IMR-90 (cell line): ENCODE measurements at regions not wholly inside any gene's neighbourhood (a gene's known extent, or its start where the extent isn't known, plus 50 kb on each side); places are given as distances from the start of the nearest gene placed in this dataset.

Experiments
- ATAC-seq: fragments of 200-7000 bp; cut with Tn5 transposase; 2 replicates; pipeline ENCODE4 v1.9.1; 2020; ENCODE audit warnings: low read depth, mild to moderate bottlenecking, moderate library complexity
- BruUV-seq: library from RNA; stranded (reverse); fragments of 400-500 nt; replicated peaks from 2 replicates; lab custom pipeline; 2021; lab: Mats Ljungman, UMichigan
- CTCF ChIA-PET: fragments of 300-600 bp; formaldehyde crosslinking; extraction: SDS; loops from one replicate; lab custom pipeline; 2021; ENCODE audit warnings: antibody characterized with exemption; lab: Yijun Ruan, JAX
- POLR2A ChIA-PET: fragments of 300-600 bp; sonication (Branson Sonifier 250); formaldehyde crosslinking; loops from one replicate; lab custom pipeline; 2022; ENCODE audit warnings: antibody characterized with exemption; ENCODE audit not compliant: unreplicated experiment; lab: Charles Lee
- DNase-seq: peaks from one replicate; pipeline ENCODE4 v3.0.0; 2013
- H2AFZ ChIP-seq: replicated peaks from 2 replicates; pipeline ENCODE3; 2013; ENCODE audit warnings: low read length, mild to moderate bottlenecking; ENCODE audit not compliant: poor library complexity
- H2AK5ac ChIP-seq: 2 replicates; pipeline ENCODE4 v1.6.1; 2013; ENCODE audit warnings: low read depth, low read length, inconsistent platforms
- H2AK9ac ChIP-seq: replicated peaks from 2 replicates; pipeline ENCODE3; 2013; ENCODE audit warnings: mild to moderate bottlenecking, low read depth, low read length, moderate library complexity; ENCODE audit not compliant: poor library complexity
- H2BK120ac ChIP-seq: 2 replicates; pipeline ENCODE4 v1.6.1; 2013; ENCODE audit warnings: low read depth, low read length, inconsistent platforms
- H2BK15ac ChIP-seq: 3 replicates; pipeline ENCODE4 v1.6.1; 2013; ENCODE audit warnings: low read depth, low read length, inconsistent platforms
- H2BK20ac ChIP-seq: 2 replicates; pipeline ENCODE4 v1.6.1; 2013; ENCODE audit warnings: low read depth, mild to moderate bottlenecking, inconsistent platforms, low read length, moderate library complexity
- H2BK5ac ChIP-seq: 2 replicates; pipeline ENCODE4 v1.6.1; 2013; ENCODE audit warnings: mild to moderate bottlenecking, low read depth, low read length, inconsistent platforms; ENCODE audit not compliant: poor library complexity, severe bottlenecking
- H3K14ac ChIP-seq: replicated peaks from 2 replicates; pipeline ENCODE4 v1.6.1; 2013; ENCODE audit warnings: low read depth, low read length, inconsistent platforms
- H3K18ac ChIP-seq: 2 replicates; pipeline ENCODE4 v1.6.1; 2013; ENCODE audit warnings: low read depth, low read length, control low read depth
- H3K23ac ChIP-seq: 2 replicates; pipeline ENCODE4 v1.6.1; 2013; ENCODE audit warnings: low read depth, low read length, inconsistent platforms
- H3K27ac ChIP-seq: 2 replicates; pipeline ENCODE4 v1.5.1; 2013; ENCODE audit warnings: mild to moderate bottlenecking, control low read depth, low read length; ENCODE audit not compliant: insufficient read depth
- H3K27me3 ChIP-seq: 2 replicates; pipeline ENCODE4 v1.6.1; 2013; ENCODE audit warnings: low read length; ENCODE audit not compliant: control insufficient read depth, insufficient read depth
- H3K36me3 ChIP-seq: 2 replicates; pipeline ENCODE4 v1.6.1; 2013; ENCODE audit warnings: low read length, mixed read lengths; ENCODE audit not compliant: control insufficient read depth, insufficient read depth
- H3K4ac ChIP-seq: 2 replicates; pipeline ENCODE4 v1.6.1; 2013; ENCODE audit warnings: low read depth, low read length, inconsistent platforms
- H3K4me1 ChIP-seq: 2 replicates; pipeline ENCODE4 v1.6.1; 2013; ENCODE audit warnings: low read length, mixed read lengths; ENCODE audit not compliant: control insufficient read depth, insufficient read depth
- H3K4me2 ChIP-seq: 2 replicates; pipeline ENCODE4 v1.6.1; 2013; ENCODE audit warnings: low read depth, mild to moderate bottlenecking, control low read depth, low read length, moderate library complexity
- H3K4me3 ChIP-seq: 2 replicates; pipeline ENCODE4 v1.5.1; 2013; ENCODE audit warnings: low read depth, mild to moderate bottlenecking, control low read depth, low read length, moderate library complexity; ENCODE audit not compliant: insufficient read depth
- H3K56ac ChIP-seq: 2 replicates; pipeline ENCODE4 v1.6.1; 2013; ENCODE audit warnings: low read length, inconsistent platforms; ENCODE audit not compliant: insufficient read depth; ENCODE audit errors: extremely low read depth
- H3K79me1 ChIP-seq, 2 experiments: 2 replicates each; pipeline ENCODE4 v1.6.1; 2013; ENCODE audit warnings: low read length in 2 of 2, inconsistent platforms in 1 of 2, low read depth in 1 of 2
- H3K9ac ChIP-seq: 2 replicates; pipeline ENCODE4 v1.6.1; 2013; ENCODE audit warnings: low read depth, low read length, control low read depth
- H3K9me1 ChIP-seq: 2 replicates; pipeline ENCODE4 v1.6.1; 2013; ENCODE audit warnings: low read length, inconsistent platforms; ENCODE audit not compliant: insufficient read depth
- H3K9me3 ChIP-seq: 2 replicates; pipeline ENCODE4 v1.6.1; 2013; ENCODE audit warnings: low read length; ENCODE audit not compliant: control insufficient read depth, insufficient read depth
- H4K20me1 ChIP-seq: 2 replicates; pipeline ENCODE4 v1.6.1; 2013; ENCODE audit warnings: low read length, inconsistent platforms; ENCODE audit not compliant: insufficient read depth
- H4K5ac ChIP-seq: 2 replicates; pipeline ENCODE4 v1.6.1; 2013; ENCODE audit warnings: mild to moderate bottlenecking, low read depth, low read length, control low read depth
- H4K8ac ChIP-seq, 2 experiments: 2 replicates each; pipeline ENCODE4 v1.6.1; 2013; ENCODE audit warnings: low read depth in 2 of 2, low read length in 2 of 2, control low read depth in 1 of 2, inconsistent platforms in 1 of 2
- H4K91ac ChIP-seq: 2 replicates; pipeline ENCODE4 v1.6.1; 2013; ENCODE audit warnings: low read depth, low read length, inconsistent platforms; ENCODE audit not compliant: insufficient read depth
- BHLHE40 ChIP-seq: fragments of 150-350 bp; IDR thresholded peaks from 2 replicates; pipeline ENCODE4 v1.6.1; 2016; ENCODE audit warnings: mild to moderate bottlenecking, low read depth, low read length
- CEBPB ChIP-seq: IDR thresholded peaks from 2 replicates; pipeline ENCODE4 v1.6.1; 2012; ENCODE audit warnings: low read depth, low read length, improper control_type of control experiment
- CHD1 ChIP-seq: IDR thresholded peaks from 2 replicates; pipeline ENCODE4 v1.6.1; 2012; ENCODE audit warnings: low read depth, low read length, improper control_type of control experiment
- CTCF ChIP-seq: conservative IDR thresholded peaks from 2 replicates; pipeline ENCODE4 v1.5.1; 2012; ENCODE audit warnings: mild to moderate bottlenecking, low read depth, low read length, improper control_type of control experiment
- ELK1 ChIP-seq: fragments of 150-350 bp; IDR thresholded peaks from 2 replicates; pipeline ENCODE4 v1.6.1; 2016; ENCODE audit warnings: low read depth, mild to moderate bottlenecking, low read length, moderate library complexity, borderline replicate concordance
- FOS ChIP-seq: fragments of 150-350 bp; IDR thresholded peaks from 2 replicates; pipeline ENCODE4 v1.6.1; 2016; ENCODE audit warnings: low read depth, low read length
- MAFK ChIP-seq: IDR thresholded peaks from 2 replicates; pipeline ENCODE4 v1.6.1; 2012; ENCODE audit warnings: low read depth, low read length, improper control_type of control experiment
- MAZ ChIP-seq: IDR thresholded peaks from 2 replicates; pipeline ENCODE4 v1.6.1; 2012; ENCODE audit warnings: low read depth, mild to moderate bottlenecking, low read length, improper control_type of control experiment, moderate library complexity, borderline replicate concordance
- MXI1 ChIP-seq: IDR thresholded peaks from 2 replicates; pipeline ENCODE4 v1.6.1; 2012; ENCODE audit warnings: low read depth, mild to moderate bottlenecking, low read length, moderate library complexity, borderline replicate concordance
- NFE2L2 ChIP-seq: fragments of 150-350 bp; IDR thresholded peaks from 2 replicates; pipeline ENCODE4 v1.6.1; 2016; ENCODE audit warnings: low read depth, mild to moderate bottlenecking, low read length
- POLR2A ChIP-seq: IDR thresholded peaks from 2 replicates; pipeline ENCODE4 v1.6.1; 2012; ENCODE audit warnings: mild to moderate bottlenecking, low read depth, low read length
- RAD21 ChIP-seq: IDR thresholded peaks from 2 replicates; pipeline ENCODE4 v1.6.1; 2012; ENCODE audit warnings: low read length, improper control_type of control experiment
- RCOR1 ChIP-seq: IDR thresholded peaks from 2 replicates; pipeline ENCODE4 v1.6.1; 2012; ENCODE audit warnings: mild to moderate bottlenecking, low read length, improper control_type of control experiment; ENCODE audit not compliant: insufficient replicate concordance
- RFX5 ChIP-seq: IDR thresholded peaks from 2 replicates; pipeline ENCODE4 v1.8.0; 2012; ENCODE audit warnings: low read depth, mild to moderate bottlenecking, low read length, moderate library complexity
- SMC3 ChIP-seq: fragments of 150-350 bp; IDR thresholded peaks from 2 replicates; pipeline ENCODE4 v1.6.1; 2016; ENCODE audit warnings: low read depth, mild to moderate bottlenecking, antibody characterized with exemption, low read length, moderate library complexity
- USF2 ChIP-seq: fragments of 150-350 bp; IDR thresholded peaks from 2 replicates; pipeline ENCODE4 v1.6.1; 2017; ENCODE audit warnings: mild to moderate bottlenecking, antibody characterized with exemption, low read length, low read depth
- WGBS, 2 experiments: methylation state at CpG; one replicate each; pipeline versions ENCODE4 v1.1.5 to v1.1.7; 2013; ENCODE audit warnings: missing lambda C conversion rate in 2 of 2; ENCODE audit not compliant: insufficient read length in 1 of 2; ENCODE audit errors: extremely low coverage in 2 of 2; 5-methylcytosine and 5-hydroxymethylcytosine counted together
- dilution Hi-C: fragments of 300-500 bp; cut with HindIII; formaldehyde crosslinking; loops from one replicate; pipeline ENCODE4 v1.14.3; 2018; ENCODE audit warnings: low sequenced_read_pairs; ENCODE audit not compliant: unreplicated experiment
- in situ Hi-C: fragments of 300-500 bp; cut with MboI; formaldehyde crosslinking; loops from 3 replicates; pipeline ENCODE4 v1.14.3; 2019; ENCODE audit warnings: low sequenced_read_pairs, inconsistent platforms, mixed read lengths
- intact Hi-C: fragments of 100-400 bp; cut with micrococcal nuclease; formaldehyde crosslinking; loops from 2 replicates; pipeline ENCODE4 v1.10.0; 2022

GRCh38 chr15:100801256-100801900, 78.3 kb upstream of the ALDH1A3 start:
- dilution Hi-C loops, result no loop called here
- no peak for DNase-seq
- POLR2A ChIA-PET, result no interaction called here
- Histone ChIP-seq H3K4me2 (no peak overlapping the region), H3K9ac (no peak overlapping the region), H3K4me3 (no peak overlapping the region), H2AFZ (peak overlapping the region; percentile 51), H2AK5ac (no peak overlapping the region), H3K79me1 (no peaks in the 10 kb centered on the region), H3K27ac (no peak overlapping the region), H4K8ac (no peak overlapping the region), H3K9me3 (no peaks in the 10 kb centered on the region), H3K14ac (no peak overlapping the region), H4K91ac (no peak overlapping the region), H3K4me1 (no peaks in the 10 kb centered on the region), H3K36me3 (no peaks in the 10 kb centered on the region), H2BK15ac (no peak overlapping the region), H2BK5ac (no peak overlapping the region), H3K23ac (no peak overlapping the region), H2AK9ac (no peak overlapping the region), H3K4ac (no peak overlapping the region), H3K27me3 (peaks cover 6% of the 10 kb centered on the region), H4K5ac (no peak overlapping the region), H3K18ac (no peak overlapping the region), H4K20me1 (no peaks in the 10 kb centered on the region), H2BK20ac (no peak overlapping the region), H3K56ac (no peak overlapping the region), H3K9me1 (no peaks in the 10 kb centered on the region), H2BK120ac (no peak overlapping the region)
- no peak for ATAC-seq
- intact Hi-C loops, result no loop called here
- 81% methylated on average over 14 of the region's 17 CpGs; no CpG with 5 or more reads in 1 of the 2 experiments for WGBS, 2 experiments
- CTCF ChIA-PET, result no interaction called here
- BruUV-seq, result no TSS peak
- TF ChIP-seq CHD1, result no peak
- no peak for TF ChIP-seq BHLHE40
- no peak for TF ChIP-seq USF2
- no peak for TF ChIP-seq MAZ
- TF ChIP-seq SMC3, result no peak
- no peak for TF ChIP-seq CTCF
- TF ChIP-seq MAFK, result no peak
- TF ChIP-seq NFE2L2, result no peak
- no peak for TF ChIP-seq POLR2A
- no peak for TF ChIP-seq MXI1
- no peak for TF ChIP-seq FOS
- no peak for TF ChIP-seq RAD21
- TF ChIP-seq CEBPB, result no peak
- no peak for TF ChIP-seq RFX5
- TF ChIP-seq ELK1, result no peak
- TF ChIP-seq RCOR1, result no peak
- in situ Hi-C loops, result no loop called here
